Fibroblast of the aortic adventitia (primary cell): ENCODE measurements at regions not wholly inside any gene's neighbourhood (a gene's known extent, or its start where the extent isn't known, plus 50 kb on each side); places are given as distances from the start of the nearest gene placed in this dataset.

Source experiments
- DNase-seq: peaks from one replicate; pipeline ENCODE4 v3.0.0-alpha.2; 2010; ENCODE audit warnings: low read depth
- H3K4me3 ChIP-seq: 2 replicates; pipeline ENCODE4 v1.5.1; 2011; ENCODE audit warnings: low read depth, mild to moderate bottlenecking, control low read depth, low read length, moderate library complexity
- CTCF ChIP-seq: IDR thresholded peaks from 2 replicates; pipeline ENCODE4 v1.5.1; 2011; ENCODE audit warnings: mild to moderate bottlenecking, low read length, control low read depth, inconsistent platforms; ENCODE audit not compliant: insufficient read depth

DNA sequence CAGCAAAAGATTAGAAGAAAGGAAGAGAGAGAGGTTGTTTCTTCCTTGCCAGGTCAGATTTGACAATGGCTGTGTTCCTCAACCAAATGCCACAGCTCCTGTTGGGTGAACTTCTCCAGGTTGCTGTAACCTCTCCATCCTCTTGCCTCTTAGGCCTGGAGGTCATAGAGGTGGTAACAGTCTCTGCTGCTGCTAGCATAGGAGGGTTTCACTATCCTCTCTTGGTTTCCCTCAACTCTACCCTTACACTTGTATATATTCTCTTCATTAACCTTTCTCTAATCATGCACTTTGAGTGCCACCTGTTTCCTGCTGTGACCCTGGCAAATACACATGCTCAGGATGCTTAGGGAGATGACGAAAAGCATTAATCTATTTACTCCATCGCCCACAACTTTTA is 67.7 kb upstream of the HIF1A start:
- no peak overlapping the region for H3K4me3 ChIP-seq
- no peak for TF ChIP-seq CTCF
- no peak for DNase-seq

- H3K4me3 ChIP-seq = no peak overlapping the region
- no peak for DNase-seq
- no peak for TF ChIP-seq CTCF
These were observed 67.1 kb upstream of the HIF1A start for GRCh38 chr14:61628016-61628725.

GRCh38 chr14:61630399-61631044 is 64.8 kb upstream of the HIF1A start:
- TF ChIP-seq CTCF = no peak
- no peak for DNase-seq
- no peak overlapping the region for H3K4me3 ChIP-seq

DNA sequence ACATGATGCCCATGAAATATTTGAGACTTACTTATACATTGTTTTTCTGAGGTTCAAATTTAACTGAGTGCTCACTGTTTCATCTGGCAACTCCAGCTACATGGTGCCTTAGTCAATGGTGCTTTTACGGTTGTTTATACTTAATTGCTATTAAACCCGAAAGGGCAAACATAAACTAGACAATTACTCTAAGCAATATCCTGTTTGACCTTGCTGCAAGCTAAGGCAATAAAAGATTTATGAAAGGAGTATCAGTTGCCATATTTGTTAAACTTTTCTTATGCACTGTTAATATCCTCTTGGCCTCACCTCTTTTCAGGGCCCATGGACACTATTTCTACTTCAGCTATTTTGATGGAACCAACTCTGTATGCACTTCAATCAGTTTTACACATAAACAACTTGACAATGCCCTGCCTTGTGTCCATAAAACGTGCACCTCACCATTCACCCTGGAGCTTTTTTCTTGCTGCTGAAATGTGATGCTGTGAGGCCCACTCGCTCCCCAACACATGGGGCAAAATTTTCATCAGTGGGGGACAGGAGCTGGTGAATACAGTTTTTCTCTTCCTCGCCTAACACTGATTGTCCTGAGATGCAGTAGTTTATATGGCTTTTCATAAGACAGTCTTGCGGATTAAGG is 64.1 kb upstream of the HIF1A start:
- TF ChIP-seq CTCF = no peak
- no peak for DNase-seq
- H3K4me3 ChIP-seq = no peak overlapping the region

- no peak for DNase-seq
- TF ChIP-seq CTCF = no peak
- no peak overlapping the region for H3K4me3 ChIP-seq
These were observed 62.9 kb upstream of the HIF1A start for GRCh38 chr14:61632401-61632800.

- DNase-seq = no peak
- H3K4me3 ChIP-seq = no peak overlapping the region
- no peak for TF ChIP-seq CTCF
These were observed 62.5 kb upstream of the HIF1A start for GRCh38 chr14:61632807-61633206.
